HG03571 (cell line): ENCODE measurements at regions not wholly inside any gene's neighbourhood (a gene's known extent, or its start where the extent isn't known, plus 50 kb on each side); places are given as distances from the start of the nearest gene placed in this dataset.
"Not testable (repeated sequence)": the region's sequence is repeated elsewhere in the genome, so short reads cannot be mapped to it uniquely, and the experiment has no call there.

ENCODE experiments used
- ATAC-seq: cut with Tn5 transposase; IDR thresholded peaks from one replicate; pipeline ENCODE4 v1.9.1; 2021; ENCODE audit not compliant: unreplicated experiment

DNA sequence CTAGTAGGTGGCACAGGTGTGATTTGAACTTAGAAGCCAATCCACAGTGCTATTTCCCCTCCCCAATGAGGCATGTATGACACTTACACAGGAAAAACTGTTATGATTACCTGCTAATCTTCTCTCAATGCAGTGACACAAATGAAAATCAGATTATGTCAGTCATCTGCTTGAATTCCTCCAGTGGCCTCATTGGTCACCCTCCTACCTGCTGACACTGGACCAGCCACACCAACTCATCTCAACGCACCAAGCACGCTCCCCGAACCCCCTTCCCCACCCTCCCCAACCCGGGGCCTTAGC, 82.2 kb upstream of the SEC11C start:
- ATAC-seq = no peak

DNA sequence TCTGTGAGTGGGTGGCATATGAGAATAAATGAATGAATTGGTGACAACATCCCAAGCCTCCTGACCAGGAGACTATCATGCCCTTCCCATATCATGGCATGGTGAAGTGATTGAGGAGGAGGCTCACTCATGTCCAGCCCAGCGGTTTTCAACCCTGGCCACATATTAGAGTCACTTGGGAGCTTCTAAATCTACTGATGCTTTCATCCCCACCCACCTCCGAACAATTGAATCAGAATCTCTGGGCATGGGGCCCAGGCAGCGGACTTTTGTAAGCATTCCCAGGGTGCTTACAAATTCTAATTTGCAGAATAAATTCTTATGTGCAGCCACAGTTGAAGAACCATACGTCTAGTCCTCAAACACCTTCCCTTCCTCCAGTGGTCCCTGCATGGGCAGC, 81.7 kb upstream of the SEC11C start:
- ATAC-seq = no peak

DNA sequence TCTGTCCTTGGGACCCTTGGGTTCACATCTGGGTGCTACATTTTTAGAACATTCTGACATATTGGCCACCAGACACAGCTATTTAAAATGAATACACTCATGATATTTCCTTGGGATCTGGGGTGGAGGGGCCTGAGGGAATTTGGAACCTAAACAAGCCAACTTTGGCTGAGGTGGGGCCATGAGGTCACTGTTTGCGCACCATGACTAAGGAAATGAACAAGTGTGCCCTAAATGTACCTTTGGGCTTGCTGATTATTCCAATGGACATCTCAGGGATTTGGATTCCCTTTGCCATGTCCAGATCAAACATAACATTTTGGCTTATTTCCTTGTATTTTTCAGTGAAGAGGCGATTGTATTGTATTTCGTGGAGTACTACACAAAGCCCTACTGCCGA, 80.5 kb upstream of the SEC11C start:
- no peak for ATAC-seq

DNA sequence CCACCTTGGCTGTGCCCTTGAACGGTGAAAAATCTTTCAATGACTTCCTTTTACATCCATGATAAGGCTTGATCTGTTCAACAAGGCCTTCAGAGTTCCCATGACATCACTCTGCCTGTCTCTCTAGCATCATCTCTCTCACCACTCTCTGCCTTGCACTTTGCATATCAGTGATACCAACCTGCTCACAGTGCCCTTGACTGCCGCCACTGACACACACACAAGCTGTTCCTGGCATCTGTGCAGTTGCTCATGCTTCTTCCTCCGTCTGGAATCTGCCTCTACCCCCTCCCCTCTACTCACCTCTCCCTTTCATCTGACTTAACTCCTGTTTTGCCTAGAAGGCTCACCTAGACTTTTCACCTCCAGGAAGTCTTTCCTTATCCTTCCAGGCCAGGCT, 79.1 kb upstream of the SEC11C start:
- no peak for ATAC-seq

DNA sequence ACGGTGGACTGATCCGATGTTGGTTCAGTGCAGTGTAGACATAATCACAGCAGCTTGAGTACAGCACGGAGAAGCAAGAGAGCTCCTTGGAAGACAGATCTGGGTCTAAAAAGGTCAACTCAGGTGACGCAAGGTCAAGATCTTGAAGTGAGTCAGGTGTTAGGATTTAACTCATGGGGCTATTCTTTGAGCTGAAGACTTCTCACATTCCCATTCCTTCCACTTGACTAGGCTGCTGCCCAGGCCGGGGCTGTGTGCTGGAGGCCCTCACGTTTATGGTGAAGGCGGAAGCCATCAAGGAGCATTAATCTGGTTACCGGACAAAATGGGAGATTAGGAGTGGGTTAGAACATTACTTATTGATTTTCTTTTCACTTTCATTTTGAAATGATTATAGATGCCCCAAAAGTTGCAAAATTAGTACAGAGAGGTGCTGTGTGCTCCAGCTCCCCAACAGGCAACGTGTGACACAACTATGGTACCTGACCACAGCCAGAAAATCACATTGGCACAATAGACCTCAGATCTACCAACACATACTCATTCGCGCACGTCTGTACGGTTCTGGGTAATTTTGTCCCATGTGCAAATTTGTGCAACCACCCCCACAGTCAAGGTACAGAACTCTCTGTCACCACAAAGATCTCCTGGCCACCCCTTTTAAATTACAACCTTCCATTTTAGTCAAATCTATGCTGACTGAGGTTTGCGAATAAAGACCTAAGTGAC, 77.6 kb upstream of the SEC11C start:
- no peak for ATAC-seq

DNA sequence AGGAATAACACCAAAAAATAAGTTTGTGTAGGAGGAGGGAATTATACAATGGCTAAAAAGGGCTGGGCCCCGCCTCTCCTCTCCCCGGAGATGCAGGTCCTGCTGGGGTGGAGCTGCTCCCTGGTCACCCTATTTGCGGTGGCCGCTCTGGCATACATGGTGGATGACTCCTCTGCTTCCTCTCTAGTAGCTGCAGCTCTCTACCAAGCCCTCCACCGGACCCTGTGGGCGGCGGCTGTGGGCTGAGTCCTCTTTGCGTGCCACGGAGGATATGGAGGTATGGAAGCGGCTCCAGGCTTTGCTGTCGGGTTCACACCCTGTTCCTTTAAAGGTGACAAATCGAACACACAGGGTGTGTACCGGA, 77.1 kb upstream of the SEC11C start:
- no peak for ATAC-seq

DNA sequence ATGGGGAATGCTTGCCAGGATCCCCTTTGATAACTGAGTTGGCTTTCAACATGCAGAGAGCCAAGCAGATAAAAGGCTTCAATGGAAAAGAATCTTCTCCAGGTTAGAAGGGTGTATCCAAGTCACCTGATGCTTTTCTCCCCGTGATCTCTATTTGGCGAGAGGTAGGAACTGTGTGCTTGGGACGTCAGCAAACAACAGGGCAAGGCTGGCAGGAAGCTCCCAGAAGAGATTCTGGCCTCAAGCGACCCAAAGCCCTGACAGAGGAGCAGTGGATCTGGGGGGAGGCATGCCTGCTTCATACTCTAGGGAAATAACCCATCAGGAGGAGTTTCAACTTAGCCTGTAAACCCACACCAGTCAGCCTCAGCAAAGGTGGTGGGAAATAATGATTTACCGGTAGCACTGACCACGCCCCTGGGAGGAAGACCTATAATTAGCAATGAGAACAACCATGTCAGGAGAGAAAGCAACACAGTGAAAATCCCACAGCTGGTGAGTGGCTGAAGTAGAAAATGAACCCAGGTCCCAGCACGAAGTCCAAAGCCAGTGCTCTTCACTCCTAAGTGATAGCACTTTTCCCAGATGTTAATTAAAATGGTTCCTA, 76.3 kb upstream of the SEC11C start:
- peak; percentile 64 for ATAC-seq

DNA sequence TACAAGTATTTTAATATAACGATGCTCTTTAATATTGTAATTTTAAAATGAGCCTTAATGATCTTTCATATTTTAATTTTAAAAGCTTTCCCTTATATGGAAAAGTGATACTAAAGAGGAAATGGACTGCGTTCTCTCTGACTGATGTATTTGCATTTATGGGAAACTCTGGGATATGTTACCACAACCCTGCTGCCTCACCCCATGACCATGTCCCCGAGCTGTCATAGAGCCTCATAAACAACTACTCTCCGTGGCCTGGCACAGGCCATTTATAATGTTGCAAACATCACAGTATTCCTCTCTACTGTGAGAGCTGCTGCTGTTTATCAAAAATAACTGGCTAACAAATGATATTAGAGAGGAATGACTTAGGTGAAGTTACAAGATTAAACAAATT, 75.8 kb upstream of the SEC11C start:
- no peak for ATAC-seq

DNA sequence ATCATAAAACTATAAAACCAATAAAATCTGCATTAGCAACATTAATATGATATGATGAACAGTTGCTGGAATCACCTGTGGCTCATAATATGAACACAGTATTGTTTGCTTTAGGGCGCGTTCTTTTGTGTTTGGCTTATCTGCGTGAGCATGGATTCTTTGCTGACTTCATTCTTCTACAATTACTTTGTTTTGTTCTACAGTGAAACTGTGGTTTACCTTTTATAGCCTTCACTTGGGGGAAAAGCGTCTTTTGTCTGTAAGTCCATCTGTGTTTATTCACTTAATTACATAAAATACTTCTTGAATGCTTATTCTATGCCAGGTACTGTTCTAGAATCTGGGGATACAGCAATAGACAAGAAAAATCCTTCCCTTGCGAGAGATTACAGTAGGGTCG, 74.0 kb upstream of the SEC11C start:
- no peak for ATAC-seq

DNA sequence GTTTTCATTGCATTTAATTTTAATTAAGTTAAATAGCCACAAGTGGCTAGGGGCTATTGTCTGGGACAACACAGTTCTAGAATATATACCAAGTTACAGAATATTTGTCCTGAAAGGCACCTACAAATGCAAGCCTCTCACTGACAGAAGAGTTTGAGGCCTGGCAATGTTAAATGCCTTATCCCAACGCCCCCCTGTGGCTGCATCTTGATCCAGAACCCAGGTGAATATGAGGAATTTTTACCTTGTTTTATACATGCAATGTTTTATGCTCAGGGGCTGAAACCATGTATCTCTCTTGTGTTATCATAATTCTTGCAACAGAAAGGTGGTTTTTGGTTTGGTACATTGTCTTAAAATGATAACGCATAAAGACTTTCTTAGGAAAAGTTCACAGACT, 71.8 kb upstream of the SEC11C start:
- ATAC-seq = no peak

DNA sequence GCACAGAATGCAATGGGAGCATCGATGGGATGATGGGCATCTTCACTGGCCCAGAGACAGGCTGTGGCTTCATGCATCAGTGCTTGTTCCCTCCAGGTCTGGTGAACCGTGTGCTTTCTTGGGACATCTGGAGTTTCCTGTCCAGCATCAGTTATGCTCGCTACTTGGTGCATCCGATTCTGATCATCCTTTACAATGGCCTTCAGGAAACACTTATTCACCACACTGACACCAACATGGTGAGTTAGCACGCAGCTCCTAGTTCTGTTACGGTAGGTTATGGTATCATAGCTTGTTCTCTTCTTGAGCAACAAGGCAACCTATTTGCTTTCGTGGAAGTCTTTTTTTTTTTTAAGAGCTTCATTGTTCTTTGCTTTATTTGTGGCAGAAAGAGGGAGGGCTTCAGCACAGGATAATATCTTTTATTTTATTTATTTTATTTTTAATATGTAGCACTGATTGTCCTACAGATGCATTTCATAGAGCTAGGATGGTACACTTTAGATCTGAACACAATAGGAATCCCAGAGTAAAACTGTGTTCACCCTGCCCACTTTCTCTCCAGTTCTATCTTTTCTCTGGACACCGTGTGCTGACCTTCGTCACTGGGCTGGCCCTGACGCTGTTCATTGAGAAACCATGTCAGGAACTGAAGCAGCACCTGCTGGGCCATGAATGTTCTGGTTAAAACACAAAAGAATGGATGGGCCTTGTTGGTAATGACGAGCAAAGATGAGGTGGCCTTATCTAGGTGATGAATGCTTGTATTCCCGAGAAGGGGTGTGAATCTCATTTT, 71.2 kb upstream of the SEC11C start:
- ATAC-seq = no peak

DNA sequence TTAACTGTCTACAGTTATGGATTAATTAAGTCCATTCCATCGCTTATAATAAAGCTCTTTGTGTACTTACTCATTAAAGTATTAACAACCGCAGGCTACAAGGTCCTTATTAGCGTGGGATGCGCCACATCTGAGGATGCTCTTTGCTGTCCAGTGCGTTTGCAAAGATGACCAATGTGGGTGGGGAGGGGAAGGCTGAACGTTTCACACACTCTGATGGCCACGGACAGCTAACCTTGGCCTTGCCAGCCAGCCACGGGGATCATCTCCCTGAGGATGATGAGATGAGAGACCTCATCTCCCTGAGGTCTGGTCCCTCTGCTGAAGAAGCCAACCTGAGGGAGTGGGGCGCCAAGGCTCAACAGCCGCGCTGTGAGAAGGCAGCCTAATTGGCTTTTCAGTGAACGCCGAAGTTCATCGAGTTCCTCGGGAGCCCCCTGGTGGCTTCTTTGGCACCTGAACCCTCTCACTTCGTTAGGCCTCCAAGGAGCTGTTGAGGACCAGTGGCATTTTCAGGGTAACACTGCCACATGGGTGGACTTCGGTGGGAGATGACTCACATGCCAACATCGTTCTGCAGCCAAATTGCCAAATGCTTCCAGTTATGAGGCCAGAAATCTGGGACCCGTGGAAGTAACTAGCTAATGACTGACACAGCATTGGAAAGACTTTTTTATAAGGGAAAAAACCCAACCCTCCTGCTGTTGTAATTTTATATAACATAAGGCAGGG, 69.3 kb upstream of the SEC11C start:
- ATAC-seq = peak; percentile 70

DNA sequence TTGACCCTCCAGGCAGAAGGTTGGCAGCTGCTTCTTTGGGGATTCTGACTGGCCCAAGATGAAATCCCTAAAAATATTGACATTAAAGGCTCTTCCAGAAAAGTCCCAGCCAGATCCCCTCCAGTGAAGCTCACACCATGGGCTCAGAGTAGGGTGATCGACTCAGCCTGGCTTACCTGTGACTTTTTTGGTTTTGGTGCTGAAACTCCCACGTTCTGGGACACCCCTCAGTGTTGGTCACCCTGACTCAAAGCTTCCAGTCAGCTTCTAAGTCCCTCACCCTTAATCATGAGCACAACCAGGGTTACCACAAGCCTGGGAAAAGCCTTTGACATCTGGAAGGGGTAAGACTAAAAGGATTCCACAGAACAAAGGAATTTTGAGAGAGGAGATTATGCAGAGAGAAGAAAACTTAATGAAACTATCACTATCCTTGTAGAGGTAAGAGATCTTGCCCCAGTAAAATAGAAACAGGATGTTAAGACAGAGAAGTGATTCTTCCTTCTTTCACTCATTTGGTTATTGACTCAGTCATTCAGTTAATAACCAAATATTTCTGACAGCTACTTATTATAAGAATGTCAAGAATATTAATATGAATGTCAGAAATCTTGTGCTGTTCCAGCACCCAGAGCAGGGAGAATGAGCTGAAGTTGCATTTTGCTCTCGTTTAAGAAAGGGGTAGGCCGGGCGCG, 66.8 kb upstream of the SEC11C start:
- ATAC-seq = peak; percentile 53

DNA sequence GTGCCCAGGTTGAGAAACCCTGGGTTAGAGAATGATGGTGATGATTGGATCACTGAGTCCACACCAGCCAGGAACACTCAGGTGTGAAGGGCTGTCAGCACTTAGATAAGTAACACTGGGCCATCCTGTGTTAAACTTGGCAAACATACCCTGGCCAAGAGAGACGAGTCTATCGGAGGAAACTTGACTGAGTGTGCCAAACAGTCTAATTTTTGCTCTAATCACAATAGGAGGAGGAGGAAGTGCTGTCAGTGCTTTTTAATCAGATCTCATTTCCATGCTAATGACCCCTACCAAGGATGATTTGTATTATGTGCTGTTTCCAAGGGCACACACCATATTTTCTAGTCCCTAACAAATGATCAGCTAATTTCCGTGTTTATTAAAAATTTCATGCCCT, 63.8 kb upstream of the SEC11C start:
- ATAC-seq = no peak

DNA sequence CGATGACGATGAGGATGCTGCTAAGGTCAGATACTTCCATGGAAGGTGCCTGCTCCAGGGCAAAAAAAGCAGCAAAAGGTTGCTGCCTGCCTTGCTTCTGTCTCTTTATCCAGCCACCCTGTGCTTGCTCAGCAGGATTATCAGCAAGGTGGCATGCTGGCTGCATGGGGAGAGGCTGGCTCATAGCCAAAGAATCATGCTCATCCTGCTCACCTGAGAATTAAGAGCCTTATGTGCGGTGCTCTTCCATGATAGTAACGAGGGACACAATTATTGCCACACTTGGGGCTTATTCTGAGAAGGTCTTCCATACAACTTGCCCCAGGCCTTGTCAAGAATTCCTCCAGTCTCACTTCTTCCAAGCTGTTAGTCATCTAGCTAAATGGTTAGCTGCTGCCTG, 60.4 kb upstream of the SEC11C start:
- no peak for ATAC-seq

DNA sequence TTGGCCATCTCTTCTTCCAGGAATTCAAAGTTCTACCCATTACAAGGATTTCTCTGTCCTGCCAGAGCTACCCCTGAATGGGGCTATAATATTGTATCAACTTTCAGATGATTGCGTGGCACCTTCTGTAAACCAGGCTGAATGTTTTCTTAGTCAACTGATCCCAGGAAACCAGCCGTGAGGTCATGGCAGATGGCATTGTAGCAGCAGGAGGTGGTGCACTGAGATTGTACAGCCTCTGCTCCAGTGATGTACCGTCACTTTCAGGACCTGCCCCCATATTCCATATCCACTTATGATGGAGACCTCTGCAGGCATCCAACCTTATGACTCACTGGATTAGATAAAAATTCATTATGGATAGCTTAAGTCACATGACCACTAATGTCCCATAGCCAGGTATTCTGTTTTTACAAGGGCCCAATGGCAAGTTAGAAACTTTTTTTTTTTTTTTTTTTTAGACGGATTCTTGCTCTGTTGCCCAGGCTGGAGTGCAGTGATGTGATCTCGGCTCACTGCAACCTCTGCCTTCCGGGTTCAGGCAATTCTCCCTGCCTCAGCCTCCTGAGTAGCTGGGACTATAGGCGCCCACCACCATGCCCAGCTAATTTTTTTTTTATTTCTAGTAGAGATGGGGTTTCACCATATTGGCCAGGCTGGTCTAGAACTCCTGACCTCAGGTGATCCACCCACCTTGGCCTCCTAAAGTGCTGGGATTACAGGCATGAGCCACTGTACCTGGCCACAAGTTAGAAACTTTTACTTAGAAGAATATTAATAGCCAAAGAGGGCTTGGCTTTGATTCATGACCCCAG, 59.8 kb upstream of the SEC11C start:
- ATAC-seq = not testable (repeated sequence)

DNA sequence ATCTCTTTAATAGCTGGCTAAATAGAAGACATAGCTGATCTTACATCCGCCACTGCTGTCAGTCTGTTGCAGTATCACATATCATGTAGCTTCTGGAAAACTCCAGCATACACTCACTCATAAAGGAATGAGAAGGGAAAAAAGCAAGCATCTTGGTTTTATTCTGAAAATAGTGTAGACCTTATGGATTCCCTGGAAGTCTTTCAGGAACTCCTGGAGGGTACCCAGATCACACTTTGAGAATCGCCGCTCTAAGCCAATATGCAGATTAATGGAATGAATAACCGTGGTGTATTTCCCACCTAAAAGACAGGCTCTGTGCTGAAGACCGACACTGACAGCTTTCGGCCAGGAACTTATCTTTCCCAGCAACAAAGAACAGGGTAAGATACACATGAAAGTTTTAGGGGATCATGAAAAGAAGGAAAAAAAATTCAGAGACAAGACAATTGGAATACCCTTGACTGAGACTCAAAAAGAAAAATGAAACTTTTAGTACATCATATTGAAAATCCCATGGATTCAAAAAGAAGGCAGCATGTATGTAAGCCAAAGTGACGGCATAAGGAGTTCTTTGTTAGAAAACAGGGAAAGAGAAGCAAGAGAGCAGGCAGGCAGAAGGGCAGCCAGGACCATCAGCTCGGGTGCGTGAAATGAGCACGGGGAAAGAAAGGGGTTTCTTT, 56.4 kb upstream of the SEC11C start:
- no peak for ATAC-seq

DNA sequence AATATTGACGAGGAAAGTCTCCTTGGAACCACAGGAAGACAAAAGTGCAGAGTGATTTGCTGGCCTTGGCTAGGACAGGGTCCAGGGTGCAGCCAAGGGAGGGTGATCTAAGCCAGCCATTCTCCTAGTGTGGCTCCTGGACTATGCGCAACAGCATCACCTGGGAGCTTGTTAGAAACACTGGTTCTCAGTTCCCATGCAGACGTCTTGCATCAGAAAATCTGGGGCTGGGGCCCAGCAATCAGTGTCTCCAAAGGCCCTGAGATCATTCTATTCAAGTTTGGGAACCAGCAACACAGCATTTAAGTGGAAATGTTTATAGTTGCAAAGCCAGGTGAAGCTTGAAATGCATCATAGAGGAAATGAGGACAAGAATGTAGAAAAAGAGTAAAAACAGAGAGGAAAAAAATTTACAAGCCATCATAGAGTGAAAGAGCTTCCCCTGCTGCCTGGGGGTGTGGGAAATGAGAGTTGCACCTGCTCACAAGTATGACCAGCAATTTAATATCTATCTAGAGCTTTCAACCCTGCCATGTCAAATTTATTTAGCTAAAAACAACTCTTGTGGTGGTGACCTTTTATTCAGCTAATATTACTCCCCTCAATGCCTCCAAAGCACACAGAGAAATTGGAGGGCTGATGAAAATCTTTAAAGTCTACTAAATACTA, 54.4 kb upstream of the SEC11C start:
- no peak for ATAC-seq

DNA sequence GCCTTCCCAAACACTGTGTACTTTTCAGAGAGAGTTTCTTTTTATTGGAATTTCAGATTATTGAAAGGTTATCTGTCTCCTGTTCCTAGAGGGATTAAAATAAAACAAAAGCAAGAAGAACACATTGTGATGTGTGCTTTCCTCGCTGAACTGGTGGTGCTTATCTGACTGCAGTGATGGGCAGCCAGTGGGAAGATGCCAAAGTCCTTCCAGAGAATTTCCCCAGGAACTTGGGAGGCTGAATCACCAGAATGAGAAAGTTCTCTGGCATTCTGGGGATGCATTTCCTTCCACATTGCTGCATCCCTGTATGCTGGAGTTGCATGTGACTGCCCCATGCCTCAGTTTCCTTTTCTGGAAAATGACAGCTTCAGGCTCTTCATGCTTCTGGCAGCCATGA, 53.9 kb upstream of the SEC11C start:
- no peak for ATAC-seq
